ENCODE measurements at regions not wholly inside any gene's neighbourhood (a gene's known extent, or its start where the extent isn't known, plus 50 kb on each side); places are given as distances from the start of the nearest gene placed in this dataset.
"Not testable (repeated sequence)": the region's sequence is repeated elsewhere in the genome, so short reads cannot be mapped to it uniquely, and the experiment has no call there.

GRCh38 chr18:38491195-38491594 is 925.6 kb upstream of the CELF4 start:
- 82 to 90% methylated on average over 4 of the region's 4 CpGs for WGBS, 2 donors
- Histone ChIP-seq H3K36me3 (no peaks in the 10 kb centered on the region), H3K27me3 (no peaks in the 10 kb centered on the region), H3K4me3 (no peak overlapping the region), H3K9me3 (no peaks in the 10 kb centered on the region), H3K27ac (no peak overlapping the region), H3K4me1 (no peaks in the 10 kb centered on the region)
- intact Hi-C loops (cut with DNase I): no loop called here
- no peak for DNase-seq
- TF ChIP-seq POLR2A (IDR thresholded peaks at IDR 0.05): no peak
- TF ChIP-seq, protein P1, sequence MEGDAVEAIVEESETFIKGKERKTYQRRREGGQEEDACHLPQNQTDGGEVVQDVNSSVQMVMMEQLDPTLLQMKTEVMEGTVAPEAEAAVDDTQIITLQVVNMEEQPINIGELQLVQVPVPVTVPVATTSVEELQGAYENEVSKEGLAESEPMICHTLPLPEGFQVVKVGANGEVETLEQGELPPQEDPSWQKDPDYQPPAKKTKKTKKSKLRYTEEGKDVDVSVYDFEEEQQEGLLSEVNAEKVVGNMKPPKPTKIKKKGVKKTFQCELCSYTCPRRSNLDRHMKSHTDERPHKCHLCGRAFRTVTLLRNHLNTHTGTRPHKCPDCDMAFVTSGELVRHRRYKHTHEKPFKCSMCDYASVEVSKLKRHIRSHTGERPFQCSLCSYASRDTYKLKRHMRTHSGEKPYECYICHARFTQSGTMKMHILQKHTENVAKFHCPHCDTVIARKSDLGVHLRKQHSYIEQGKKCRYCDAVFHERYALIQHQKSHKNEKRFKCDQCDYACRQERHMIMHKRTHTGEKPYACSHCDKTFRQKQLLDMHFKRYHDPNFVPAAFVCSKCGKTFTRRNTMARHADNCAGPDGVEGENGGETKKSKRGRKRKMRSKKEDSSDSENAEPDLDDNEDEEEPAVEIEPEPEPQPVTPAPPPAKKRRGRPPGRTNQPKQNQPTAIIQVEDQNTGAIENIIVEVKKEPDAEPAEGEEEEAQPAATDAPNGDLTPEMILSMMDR (IDR thresholded peaks at IDR 0.05): no peak
- TF ChIP-seq POLR2AphosphoS5 (IDR thresholded peaks at IDR 0.05): no peak
- no peak for TF ChIP-seq EP300 (IDR thresholded peaks at IDR 0.05)

- intact Hi-C loops (cut with DNase I); H3K4me1 ChIP-seq: not testable (repeated sequence)
Measured at GRCh38 chr18:38489721-38490120, 924.1 kb upstream of the CELF4 start.

GRCh38 chr18:38487521-38487920 is 921.9 kb upstream of the CELF4 start:
- Histone ChIP-seq H3K27me3 (no peaks in the 10 kb centered on the region), H3K27ac (no peak overlapping the region), H3K4me3 (no peak overlapping the region), H3K4me1 (no peaks in the 10 kb centered on the region), H3K9me3 (no peaks in the 10 kb centered on the region), H3K36me3 (no peaks in the 10 kb centered on the region)
- intact Hi-C loops (cut with DNase I): no loop called here
- WGBS, 2 donors: 49 to 75% methylated on average over 2 of the region's 2 CpGs
- TF ChIP-seq, protein P1 (IDR thresholded peaks at IDR 0.05): no peak
- TF ChIP-seq POLR2A (IDR thresholded peaks at IDR 0.05): no peak
- TF ChIP-seq EP300 (IDR thresholded peaks at IDR 0.05): no peak
- no peak for TF ChIP-seq POLR2AphosphoS5 (IDR thresholded peaks at IDR 0.05)
- no peak for DNase-seq

More at GRCh38 chr18:38489721-38490120, 924.1 kb upstream of the CELF4 start:
- DNase-seq, H3K9me3 ChIP-seq, H3K27me3 ChIP-seq, H3K36me3 ChIP-seq, H3K4me3 ChIP-seq, H3K27ac ChIP-seq: not testable (repeated sequence)
- WGBS, 2 donors: 45 to 69% methylated on average over 8 of the region's 8 CpGs

DNA sequence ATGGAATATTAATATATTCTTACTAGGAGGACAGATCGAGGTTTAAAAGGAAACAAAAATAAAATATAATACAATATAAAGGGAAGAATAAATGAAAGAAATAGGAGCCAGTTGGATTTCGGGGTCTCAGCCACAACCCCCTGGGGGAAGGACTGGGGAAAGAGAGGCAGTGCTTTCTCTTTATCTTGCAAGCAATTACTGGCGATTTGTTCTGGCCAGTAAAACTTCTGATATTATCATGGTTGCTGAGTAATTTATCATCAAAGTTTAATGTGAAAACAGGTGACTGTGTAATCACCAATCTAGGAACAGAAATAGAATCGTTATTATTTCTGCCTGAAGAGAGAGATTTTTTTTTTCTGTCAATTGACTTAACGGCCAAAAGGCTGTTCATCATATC is 917.7 kb upstream of the CELF4 start:
- Histone ChIP-seq H3K4me1 (no peaks in the 10 kb centered on the region), H3K27me3 (no peaks in the 10 kb centered on the region), H3K27ac (no peak overlapping the region), H3K9me3 (no peaks in the 10 kb centered on the region), H3K4me3 (no peak overlapping the region), H3K36me3 (no peaks in the 10 kb centered on the region)
- no peak for DNase-seq
- 64 to 82% methylated on average over 5 of the region's 5 CpGs for WGBS, 2 donors
- intact Hi-C loops (cut with DNase I): no loop called here
- TF ChIP-seq POLR2A (IDR thresholded peaks at IDR 0.05) (no peak), EP300 (IDR thresholded peaks at IDR 0.05) (no peak), POLR2AphosphoS5 (IDR thresholded peaks at IDR 0.05) (no peak)
- TF ChIP-seq, protein P1 (IDR thresholded peaks at IDR 0.05): no peak

DNA sequence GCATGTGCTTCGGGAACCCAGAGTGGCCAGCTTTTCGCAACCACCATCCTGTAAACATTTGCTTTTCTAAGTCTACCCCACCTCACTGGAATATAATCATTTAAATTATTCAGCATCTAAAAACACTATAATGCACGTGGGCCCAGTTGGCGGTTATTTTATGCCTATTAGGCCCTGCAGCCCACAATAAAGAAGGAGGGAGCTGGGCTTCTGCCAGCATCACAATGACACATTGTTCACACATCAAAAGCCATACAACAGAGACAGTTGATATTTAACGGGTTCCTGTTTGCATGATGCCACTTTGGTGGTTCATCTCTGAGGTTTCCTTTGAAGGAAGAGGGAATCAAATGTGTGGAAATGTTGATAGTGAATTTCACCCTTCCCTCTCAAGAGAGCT is 916.0 kb upstream of the CELF4 start:
- Histone ChIP-seq H3K36me3 (no peaks in the 10 kb centered on the region), H3K9me3 (no peaks in the 10 kb centered on the region), H3K27me3 (no peaks in the 10 kb centered on the region), H3K27ac (no peak overlapping the region), H3K4me1 (no peaks in the 10 kb centered on the region), H3K4me3 (no peak overlapping the region)
- DNase-seq: no peak
- WGBS, 2 donors: 43 to 54% methylated on average over 5 of the region's 5 CpGs
- no peak for TF ChIP-seq EP300 (IDR thresholded peaks at IDR 0.05)
- TF ChIP-seq, protein P1 (IDR thresholded peaks at IDR 0.05): no peak
- TF ChIP-seq POLR2A (IDR thresholded peaks at IDR 0.05): no peak
- TF ChIP-seq POLR2AphosphoS5 (IDR thresholded peaks at IDR 0.05): no peak
- intact Hi-C loops (cut with DNase I): no loop called here

Measured in sigmoid colon (tissue), 6 donors.